HG03342 (cell line): ENCODE measurements at regions not wholly inside any gene's neighbourhood (a gene's known extent, or its start where the extent isn't known, plus 50 kb on each side); places are given as distances from the start of the nearest gene placed in this dataset.

Experiments
- ATAC-seq: cut with Tn5 transposase; IDR thresholded peaks from one replicate; pipeline ENCODE4 v1.9.1; 2021; ENCODE audit warnings: mild to moderate bottlenecking, moderate library complexity; ENCODE audit not compliant: unreplicated experiment

DNA sequence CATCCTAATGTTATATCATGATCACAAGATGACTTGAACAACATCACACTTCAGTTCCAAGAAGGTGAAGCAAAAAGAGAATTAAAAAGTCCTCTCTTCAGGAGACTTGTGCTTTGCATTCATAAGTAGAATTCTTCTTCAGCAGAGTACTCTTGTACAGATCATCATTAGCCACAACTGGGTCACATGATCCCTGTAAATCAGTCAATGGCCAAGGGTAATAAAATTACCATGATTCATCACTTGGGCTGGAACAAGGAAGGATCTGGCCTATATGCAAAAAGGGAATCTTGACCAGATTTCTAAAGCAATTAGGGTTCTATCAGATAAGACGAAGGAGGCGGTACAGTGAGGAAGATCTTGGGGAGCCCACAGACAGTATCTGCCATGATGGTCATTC is 458.0 kb upstream of the DEPDC1 start:
- ATAC-seq, result no peak

DNA sequence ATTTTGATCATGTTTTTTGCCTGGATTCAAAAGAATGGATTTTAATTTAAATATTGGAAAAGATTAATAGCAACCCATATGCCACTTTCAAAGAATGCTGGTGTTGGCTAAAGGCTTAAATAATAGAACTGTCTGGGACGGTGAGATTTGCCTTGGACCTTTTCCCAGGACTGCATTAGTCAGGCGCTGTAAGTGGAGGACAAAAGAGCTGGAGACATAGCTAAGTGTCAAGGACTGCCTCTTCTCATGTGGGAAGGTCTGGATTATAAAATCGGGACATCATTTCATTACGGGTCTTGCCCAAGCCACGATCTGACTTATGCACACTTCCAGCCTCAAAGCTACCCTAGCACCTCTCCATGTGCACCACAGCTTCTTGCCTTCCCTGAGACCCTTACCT is 458.5 kb upstream of the DEPDC1 start:
- no peak for ATAC-seq

DNA sequence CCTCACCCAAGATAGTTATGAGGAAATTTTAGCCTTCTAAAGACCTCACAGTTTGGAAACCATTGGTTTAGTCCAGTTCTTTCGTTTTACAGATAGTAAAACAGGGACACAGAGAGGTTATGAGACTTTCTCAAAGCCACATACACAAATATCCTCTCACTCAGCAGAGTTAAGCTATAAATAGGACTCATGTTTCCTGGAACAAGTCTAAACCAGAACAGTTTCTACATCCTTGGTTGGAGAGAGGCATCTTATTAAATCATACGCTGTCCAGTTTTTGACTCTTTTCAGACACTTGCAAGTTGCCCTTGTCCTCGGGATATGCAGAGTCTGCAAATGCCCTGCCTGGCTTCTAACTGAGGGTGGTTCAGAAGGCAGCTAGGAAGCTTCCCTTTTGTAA is 462.1 kb upstream of the DEPDC1 start:
- ATAC-seq, result no peak

DNA sequence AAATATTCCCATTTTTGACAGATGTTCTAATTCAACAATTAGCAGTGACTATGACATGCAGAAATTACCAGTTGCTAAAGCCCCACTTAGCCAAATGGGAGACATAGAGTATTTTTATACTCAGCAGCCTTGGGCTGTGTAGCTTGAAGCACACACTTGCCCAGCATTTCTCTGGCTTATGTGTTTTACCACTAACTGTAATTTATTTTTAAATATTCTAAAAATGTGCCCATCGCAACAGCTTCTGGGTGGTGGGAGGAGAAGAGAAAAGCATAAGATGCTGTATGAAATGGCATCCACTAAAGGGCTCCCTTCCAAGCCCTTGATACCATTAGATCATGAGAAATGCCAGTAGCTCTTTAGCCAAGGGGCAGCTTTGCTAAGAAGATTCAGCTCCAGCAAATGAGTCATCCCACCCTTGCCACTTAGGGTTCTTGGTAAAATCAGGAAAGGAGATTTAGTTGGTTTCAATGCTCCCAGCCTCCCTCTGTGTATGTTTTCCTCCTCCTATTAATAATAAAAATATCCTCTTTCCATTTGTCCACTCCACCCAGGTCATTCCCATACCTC is 462.7 kb upstream of the DEPDC1 start:
- ATAC-seq, result no peak

DNA sequence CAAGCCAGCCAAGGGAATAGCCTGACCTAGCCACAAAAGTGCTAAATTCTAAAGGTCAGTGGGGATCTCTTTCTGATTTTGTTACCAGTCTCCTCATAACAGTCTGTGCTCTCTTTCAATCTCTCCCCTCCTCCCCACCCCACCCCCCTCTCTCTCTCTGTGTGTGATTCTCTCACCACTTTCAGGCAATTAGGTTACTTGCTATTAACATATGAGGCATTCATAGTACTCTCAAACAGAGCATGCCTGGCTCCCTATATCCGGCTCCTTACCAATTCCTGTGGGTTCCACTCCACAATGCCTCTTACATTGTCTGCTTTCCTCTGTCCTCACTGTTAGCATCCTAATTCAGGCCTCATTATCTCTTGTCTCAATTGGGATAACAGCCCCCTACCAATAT is 464.3 kb upstream of the DEPDC1 start:
- ATAC-seq, result no peak

DNA sequence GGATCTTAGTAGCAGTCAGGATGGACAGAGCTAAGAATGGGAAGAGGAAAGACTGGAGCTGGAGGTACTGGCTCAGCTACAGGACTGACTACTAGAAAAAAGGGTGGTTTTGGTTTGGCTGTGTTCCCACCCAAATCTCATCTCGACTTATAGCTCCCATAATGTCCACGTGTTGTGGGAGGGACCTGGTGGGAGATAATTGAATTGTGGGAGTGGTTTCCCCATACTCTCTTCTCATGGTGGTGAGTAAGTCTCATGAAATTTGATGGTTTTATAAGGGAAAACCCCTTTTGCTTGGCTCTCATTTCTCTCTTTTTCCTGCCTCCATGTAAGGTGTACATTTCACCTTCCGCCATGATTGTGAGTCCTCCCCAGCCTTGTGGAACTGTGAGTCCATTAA is 466.5 kb upstream of the DEPDC1 start:
- ATAC-seq, result no peak

DNA sequence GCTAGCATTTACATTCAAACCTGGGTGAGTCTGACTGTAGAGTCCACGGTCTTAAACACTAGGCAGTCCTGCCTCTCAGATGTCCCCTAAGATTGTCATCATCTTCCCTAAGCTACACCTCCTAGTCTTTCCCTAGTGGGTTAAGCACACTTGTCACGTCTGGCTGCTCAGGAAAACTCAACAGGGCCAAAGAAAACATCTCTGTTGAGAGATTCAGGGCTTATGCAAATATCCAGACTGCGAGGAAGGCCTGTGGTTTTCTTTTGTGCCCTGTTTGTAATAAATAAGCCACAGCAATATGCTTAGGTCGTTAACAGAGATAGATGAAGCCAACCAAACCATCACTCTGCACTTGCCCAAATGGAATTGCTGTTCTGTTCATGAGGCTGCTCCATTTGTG is 472.6 kb upstream of the DEPDC1 start:
- ATAC-seq, result peak; percentile 58

DNA sequence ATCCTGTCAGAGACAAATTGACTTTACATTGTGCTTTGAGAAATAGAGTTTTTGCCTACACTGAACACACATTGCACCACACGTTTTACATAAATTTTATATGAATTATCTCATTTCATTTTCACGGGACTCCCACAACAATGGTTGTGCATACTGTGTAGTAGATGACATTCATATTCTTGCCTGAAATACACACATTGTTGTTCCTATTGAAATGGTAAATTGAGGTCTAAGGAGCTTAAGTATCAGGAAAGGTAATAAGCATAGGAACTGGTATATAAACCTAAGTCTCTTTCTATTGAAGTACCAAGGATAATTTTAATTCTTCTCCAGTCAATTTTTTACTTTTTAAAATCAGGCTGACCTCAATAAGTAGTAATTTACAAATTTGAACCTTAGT is 473.7 kb upstream of the DEPDC1 start:
- no peak for ATAC-seq

DNA sequence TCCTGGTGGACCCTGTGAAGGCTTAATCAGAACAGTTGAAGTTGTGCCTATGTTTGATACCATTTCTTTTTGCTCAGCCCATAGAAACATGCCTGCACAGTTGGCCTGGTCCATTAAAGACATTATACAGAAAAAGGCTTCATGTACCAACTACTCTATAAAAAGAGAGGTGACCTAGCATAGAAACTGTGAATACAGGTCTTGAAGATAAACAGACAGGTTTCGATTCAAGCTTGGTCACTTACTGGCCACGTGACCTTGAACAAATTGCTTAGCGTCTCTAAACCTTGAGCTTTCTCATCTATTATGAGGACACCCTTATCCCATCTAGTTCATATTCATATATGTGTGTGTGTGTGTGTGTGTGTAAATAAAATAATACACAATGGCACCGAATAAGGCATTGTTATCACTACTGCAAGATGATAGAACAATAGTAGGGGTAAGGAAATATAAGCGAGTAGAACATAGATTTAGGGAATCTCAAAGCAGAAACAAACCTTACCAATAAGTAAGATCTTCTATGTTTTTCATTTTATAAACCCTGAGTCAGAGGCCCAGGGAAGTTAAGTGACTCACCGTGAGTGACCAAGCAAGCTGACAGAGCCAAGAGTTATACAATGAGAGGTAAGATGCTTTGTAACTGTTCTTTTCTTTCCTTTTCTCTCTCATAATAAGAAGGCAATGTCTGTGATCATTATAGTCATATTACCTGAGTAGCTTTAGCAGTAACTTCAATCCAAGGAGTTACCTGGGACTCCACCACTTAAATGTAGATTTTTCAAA is 476.8 kb upstream of the DEPDC1 start:
- ATAC-seq, result no peak

DNA sequence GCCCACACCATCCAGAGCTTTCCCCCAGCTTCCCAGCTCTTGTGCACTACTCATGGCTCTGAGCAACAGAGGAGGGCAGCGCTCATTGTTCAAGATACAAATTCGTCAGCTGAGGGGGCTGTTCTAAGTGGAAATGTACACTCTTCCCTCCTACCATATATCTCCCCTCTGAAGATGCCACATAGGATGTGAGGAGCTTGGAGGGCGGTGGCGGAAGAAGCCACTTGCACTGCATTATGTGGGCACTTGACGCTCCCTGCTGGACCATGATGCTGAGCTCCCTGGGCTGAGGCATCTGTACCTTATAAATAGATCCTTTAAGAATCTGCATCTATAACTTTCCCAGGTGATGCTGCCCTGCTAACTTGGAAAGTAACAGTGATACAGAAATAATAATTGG is 477.6 kb upstream of the DEPDC1 start:
- ATAC-seq, result no peak

DNA sequence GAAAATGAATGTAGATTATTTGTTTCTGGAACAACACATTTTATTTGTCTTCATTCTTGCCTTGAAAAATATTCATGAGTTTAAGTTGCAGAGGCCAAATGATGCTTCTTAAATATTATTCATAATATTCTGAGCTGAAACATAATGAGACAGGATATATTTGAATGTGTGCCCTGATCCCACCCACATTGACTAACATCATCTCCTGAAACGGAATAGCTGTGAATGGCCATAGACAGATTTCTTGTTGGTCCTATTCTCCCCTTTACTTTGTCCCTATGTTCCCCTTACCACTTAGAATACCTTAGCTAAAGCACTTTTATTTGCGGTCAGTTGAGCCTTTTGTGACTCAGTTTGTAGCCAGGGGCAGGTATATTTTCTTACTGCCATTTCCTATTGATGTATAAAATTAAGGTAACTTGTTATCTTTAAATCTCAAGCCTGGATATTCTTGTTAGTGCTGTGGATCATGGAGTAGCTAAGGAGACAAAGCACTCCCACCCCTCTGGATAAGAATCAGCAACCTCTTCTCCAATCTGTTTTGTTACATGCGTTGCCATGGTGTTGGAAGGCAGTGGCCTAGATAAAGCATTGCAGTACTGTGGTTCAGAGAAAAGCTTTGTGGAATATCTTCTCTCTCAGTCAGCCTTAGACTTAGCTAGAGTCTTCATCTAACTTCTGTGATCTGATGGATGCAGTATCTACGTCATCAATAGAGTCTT is 478.5 kb upstream of the DEPDC1 start:
- ATAC-seq, result no peak

DNA sequence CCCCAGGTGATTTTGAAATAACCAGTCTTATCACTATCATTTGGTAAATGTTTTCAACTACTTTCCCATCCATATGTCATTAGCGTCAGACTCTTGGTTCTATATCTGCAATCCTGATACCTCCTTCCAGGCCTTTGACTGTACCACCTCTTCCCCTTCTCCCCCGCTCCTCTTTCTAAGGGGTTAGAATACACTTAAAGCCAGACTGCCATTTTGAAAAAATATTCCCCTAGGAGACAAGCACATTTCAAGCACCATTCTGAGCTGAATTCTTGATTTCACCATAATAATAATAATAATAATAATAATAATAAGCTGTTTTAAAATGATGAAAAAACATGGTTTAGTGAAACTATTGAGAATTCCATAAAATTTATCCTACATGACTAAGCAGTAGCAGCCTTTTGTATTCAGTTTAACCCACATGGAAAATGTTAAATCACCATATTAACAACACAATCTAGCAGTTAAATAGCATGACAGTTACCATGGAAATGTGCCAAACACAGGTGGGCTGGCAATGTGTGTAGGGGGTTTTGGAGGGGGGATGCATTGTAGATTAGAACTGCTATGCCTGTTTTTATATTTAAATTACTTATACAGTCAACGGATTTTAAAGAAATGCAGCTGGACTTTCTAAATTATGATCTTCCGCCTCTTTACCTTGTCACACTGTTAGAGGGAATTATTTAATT is 480.2 kb upstream of the DEPDC1 start:
- ATAC-seq, result no peak

DNA sequence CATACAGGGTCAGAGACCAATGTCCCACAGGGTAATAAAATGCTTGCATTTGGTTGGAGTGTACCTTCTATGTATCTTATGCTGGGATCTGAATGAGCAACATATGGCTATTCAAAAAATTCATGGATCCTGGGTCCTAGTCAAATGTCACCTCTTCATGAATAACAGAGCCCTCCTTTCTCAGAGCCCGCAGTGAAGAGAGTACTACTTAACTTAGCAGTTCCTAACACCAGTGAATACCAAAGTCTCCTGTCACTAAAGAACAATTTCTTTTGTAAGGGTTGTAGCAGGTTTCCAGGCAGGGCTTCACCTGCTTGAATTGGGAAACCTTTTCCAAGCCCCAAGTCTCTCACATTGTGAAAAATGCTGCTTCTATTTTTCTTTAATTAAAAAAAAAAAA is 483.0 kb upstream of the DEPDC1 start:
- ATAC-seq, result no peak

DNA sequence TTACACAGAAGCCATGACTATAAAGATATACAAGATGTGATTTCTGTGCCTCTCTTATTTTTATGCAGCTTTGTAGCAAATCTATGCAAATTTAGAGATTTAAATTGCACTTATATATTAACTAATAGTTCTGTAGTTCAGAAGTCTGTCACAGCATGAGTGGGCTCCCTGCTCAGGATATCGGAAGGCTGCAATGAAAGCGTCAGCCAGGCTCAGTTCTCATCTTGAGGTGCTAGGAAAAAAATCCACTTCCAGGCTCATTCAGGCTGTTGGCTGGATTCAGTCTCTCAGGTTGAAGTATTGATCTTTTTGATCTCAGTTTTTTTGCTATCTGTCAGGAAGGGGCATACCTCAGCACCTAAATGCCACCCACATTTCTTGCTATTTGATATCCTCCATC is 487.4 kb upstream of the DEPDC1 start:
- ATAC-seq, result no peak

DNA sequence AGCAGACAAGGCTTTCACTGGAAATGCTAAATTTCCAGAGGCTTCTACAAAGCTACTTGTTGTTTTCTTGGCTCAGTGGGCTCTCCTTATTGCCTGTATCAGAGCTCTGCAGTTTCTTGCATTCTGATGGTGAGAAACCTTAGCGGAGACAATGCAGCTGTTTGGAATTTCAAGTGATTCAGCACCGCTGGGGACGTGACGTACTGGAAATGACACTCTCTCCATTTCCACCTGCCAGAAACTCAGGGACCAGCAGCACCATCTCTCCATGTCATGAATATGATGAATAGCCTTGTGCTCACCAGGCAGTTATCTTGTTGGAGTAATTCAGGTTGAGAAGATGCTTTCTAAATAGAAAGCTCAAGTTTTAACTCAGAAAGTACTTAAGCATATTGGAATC is 497.2 kb upstream of the DEPDC1 start:
- no peak for ATAC-seq

DNA sequence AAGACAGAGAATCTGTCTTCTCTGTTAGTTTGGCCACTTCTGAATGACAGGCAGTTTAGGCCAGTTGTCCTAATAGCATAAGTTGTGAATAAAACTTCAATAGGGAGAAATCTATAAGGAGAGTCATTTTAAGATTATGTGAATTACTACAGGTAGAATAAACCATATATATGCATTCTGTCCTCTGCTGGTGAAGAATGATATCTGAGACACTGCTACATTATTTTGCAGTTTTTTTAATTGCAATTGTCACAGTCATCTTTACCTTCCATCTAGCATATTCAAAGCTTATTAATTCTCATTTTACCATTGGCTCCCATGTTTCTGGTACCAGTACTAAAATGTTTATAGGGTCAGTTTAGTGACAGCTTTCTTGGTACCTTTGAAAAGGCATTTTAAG is 519.6 kb upstream of the DEPDC1 start:
- no peak for ATAC-seq

DNA sequence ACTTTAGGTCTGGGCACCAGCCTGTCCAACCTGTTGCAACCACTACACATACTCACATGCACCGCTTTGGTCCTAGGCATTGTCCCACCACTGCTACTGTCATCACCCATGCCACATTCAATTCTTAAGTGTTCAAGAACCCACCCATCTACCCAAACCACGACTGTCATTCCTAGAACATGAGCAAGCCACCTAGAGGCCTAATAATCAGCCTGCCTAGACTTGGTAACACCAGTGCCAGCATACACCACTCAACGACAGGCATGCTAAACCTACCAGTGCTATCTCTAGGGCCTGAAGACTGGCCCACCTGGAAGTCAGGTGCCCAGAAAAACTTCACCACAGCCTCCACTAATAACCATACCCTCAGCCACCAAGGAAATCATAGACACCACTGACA is 532.8 kb upstream of the DEPDC1 start:
- no peak for ATAC-seq

DNA sequence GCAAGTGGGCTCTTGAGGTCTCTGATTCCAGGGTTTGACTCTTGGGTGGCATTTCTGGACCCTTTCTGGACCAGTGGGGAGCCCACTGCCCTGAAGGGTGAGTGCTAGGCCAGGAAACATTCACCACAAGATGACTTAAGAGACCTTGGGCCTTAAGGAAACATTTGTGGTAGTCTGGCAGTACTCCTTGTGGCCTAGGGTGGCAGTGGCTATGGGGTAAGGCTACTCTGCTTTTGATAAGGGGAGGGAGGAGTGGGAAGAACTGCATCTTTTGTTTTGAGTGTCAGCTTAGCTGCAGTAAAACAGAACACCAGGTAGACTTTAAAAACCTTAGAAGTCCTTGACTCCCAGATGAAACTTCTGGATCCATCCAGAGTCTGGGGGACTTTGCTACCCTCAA is 529.3 kb upstream of the LRRC7 start:
- ATAC-seq, result no peak

DNA sequence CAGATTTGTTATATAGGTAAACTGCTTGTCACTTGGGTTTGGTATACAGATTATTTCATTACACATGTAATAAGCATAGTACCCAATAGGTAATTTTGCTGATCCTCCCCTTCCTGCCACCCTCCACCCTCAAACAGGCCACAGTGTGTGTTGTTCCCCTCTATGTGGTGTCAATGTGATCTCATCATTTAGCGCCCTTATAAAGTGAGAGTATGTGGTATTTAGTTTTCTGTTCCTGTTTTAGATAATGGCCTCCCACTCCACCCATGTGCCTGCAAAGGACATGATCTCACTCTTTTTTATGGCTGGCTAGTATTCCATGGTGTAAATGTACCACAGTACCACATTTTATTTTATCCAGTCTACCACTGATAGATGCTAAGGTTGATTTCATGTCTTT is 522.1 kb upstream of the LRRC7 start:
- ATAC-seq, result no peak

DNA sequence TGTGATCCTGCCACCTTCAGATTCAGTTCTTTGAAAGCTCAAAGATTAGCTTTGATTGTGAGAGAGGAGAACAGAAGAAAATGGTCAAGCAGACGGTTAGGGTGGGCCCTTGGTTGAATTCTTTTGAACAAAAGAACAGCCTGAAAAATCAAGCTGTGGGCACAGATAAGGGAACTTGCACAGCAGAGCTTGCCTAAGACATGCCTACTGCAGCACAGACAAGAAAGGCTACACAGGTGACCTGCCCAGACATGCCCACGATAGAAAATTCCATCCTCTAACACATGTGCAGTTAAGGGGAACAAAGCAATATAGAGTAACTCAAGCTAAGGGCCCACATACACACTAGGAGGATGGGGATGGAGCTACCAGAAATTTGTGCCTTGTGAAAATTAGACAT is 512.5 kb upstream of the LRRC7 start:
- no peak for ATAC-seq

DNA sequence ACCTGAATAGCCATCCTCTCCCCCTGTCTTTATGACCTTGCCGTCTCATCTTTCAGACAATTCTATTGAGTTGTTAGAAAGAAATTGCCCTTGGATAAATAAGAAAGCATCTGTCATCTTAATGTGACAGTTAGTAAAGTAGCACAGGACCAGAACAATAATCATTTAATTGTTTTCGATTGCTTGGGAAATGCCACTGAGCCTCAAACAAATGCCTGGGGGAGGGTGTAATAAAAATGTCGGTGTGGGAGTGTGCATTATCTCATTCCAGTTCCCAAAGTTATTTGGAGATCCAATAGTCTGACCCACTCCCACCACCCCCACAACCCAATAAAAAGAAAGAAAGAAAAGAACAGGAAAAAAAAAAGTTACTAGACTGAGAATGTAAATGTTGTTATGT is 509.3 kb upstream of the LRRC7 start:
- no peak for ATAC-seq
